Spleen (tissue), 7 donors: ENCODE measurements at regions not wholly inside any gene's neighbourhood (a gene's known extent, or its start where the extent isn't known, plus 50 kb on each side); places are given as distances from the start of the nearest gene placed in this dataset.

ENCODE experiments used
- POLR2A ChIP-seq, 3 donors: fragments of 450-650 bp; IDR thresholded peaks; one replicate each; pipeline ENCODE4 v1.5.1; 2017; ENCODE audit warnings: antibody characterized with exemption in 3 of 3, mild to moderate bottlenecking in 1 of 3
- POLR2AphosphoS5 ChIP-seq, 3 donors: sonication (generic); formaldehyde crosslinking; IDR thresholded peaks; one replicate each; pipeline ENCODE4 v1.5.1; 2017; ENCODE audit warnings: antibody characterized with exemption in 3 of 3
- TF ChIP-seq, protein P1 (sequence below), 11 experiments: fragments of 200-600 bp in 7 of 11; fragments of 450-650 bp in 4 of 11; sonication (generic) in 4 of 11; IDR thresholded peaks in 8 of 11; conservative IDR thresholded peaks in 3 of 11; 1 replicate in 7 of 11; 2 replicates in 4 of 11; pipeline versions ENCODE4 v1.4.0 to v1.8.0; 2016 to 2021; ENCODE audit warnings: antibody characterized with exemption in 11 of 11, inconsistent platforms in 4 of 11, mild to moderate bottlenecking in 1 of 11
- donor health status: DM: no; HTN: no; CAD: no; lungs with moderate emphysema.
- donor health status: DM: no; HTN: no; CAD: no.
- donor health status: DM: no; HTN: no; CAD: no.

DNA sequence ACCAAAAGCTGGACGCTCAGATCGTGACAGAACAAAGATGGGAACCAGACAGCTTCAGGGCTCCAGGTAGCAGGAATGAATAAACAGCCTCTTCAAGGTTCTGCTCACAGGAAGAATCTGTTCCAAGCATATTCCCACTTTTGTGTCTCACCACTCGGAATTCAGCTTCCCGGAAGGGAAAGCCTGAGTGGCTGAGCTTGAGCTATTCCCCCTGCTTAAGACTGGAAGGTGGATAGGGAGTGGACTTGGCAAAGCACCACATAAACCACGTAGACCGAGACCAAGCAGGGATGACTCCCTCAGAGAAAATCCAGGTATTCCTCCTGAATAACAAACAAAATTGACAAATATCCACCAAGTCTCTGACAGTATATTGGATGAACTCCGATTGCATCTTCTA, 180.2 kb upstream of the NR2F2 start:
- TF ChIP-seq, protein P1, sequence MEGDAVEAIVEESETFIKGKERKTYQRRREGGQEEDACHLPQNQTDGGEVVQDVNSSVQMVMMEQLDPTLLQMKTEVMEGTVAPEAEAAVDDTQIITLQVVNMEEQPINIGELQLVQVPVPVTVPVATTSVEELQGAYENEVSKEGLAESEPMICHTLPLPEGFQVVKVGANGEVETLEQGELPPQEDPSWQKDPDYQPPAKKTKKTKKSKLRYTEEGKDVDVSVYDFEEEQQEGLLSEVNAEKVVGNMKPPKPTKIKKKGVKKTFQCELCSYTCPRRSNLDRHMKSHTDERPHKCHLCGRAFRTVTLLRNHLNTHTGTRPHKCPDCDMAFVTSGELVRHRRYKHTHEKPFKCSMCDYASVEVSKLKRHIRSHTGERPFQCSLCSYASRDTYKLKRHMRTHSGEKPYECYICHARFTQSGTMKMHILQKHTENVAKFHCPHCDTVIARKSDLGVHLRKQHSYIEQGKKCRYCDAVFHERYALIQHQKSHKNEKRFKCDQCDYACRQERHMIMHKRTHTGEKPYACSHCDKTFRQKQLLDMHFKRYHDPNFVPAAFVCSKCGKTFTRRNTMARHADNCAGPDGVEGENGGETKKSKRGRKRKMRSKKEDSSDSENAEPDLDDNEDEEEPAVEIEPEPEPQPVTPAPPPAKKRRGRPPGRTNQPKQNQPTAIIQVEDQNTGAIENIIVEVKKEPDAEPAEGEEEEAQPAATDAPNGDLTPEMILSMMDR (IDR thresholded peaks at IDR 0.05 in 8 of 11, conservative IDR thresholded peaks at IDR 0.05 in 3 of 11) = no peak
- TF ChIP-seq POLR2A (IDR thresholded peaks at IDR 0.05) = no peak
- no peak for TF ChIP-seq POLR2AphosphoS5 (IDR thresholded peaks at IDR 0.05)
